Osteoblast (primary cell): ENCODE measurements at regions not wholly inside any gene's neighbourhood (a gene's known extent, or its start where the extent isn't known, plus 50 kb on each side); places are given as distances from the start of the nearest gene placed in this dataset.

ENCODE experiments used
- DNase-seq: peaks from one replicate; pipeline ENCODE4 v3.0.0; 2011; ENCODE audit warnings: low spot score, mixed read lengths; ENCODE audit not compliant: insufficient read length; ENCODE audit errors: missing footprints
- H2AFZ ChIP-seq: 2 replicates; pipeline ENCODE4 v1.6.0; 2011; ENCODE audit warnings: mild to moderate bottlenecking, low read length
- H3K27ac ChIP-seq: 2 replicates; pipeline ENCODE4 v1.5.1; 2011; ENCODE audit warnings: mild to moderate bottlenecking, low read depth, low read length, moderate library complexity
- H3K27me3 ChIP-seq: 2 replicates; pipeline ENCODE4 v1.6.0; 2012; ENCODE audit warnings: mild to moderate bottlenecking, control low read depth, inconsistent platforms, low read length, moderate library complexity; ENCODE audit not compliant: insufficient read depth
- H3K36me3 ChIP-seq: 2 replicates; pipeline ENCODE4 v1.5.1; 2011; ENCODE audit warnings: mild to moderate bottlenecking, low read length, control low read depth, moderate library complexity; ENCODE audit not compliant: insufficient read depth
- H3K4me1 ChIP-seq: 2 replicates; pipeline ENCODE4 v1.5.1; 2011; ENCODE audit warnings: mild to moderate bottlenecking, low read length, control low read depth, moderate library complexity; ENCODE audit not compliant: insufficient read depth
- H3K4me2 ChIP-seq: 2 replicates; pipeline ENCODE4 v1.6.0; 2011; ENCODE audit warnings: mild to moderate bottlenecking, low read length; ENCODE audit not compliant: insufficient read depth
- H3K4me3 ChIP-seq: fragments of 200-600 bp; sonication (generic); 3 replicates; pipeline ENCODE4 v1.5.1; 2012; ENCODE audit warnings: mild to moderate bottlenecking, low read length, inconsistent platforms; ENCODE audit not compliant: insufficient read depth
- H3K79me2 ChIP-seq: 2 replicates; pipeline ENCODE4 v1.6.0; 2012; ENCODE audit warnings: mild to moderate bottlenecking, low read length, control low read depth, inconsistent platforms; ENCODE audit not compliant: insufficient read depth
- H3K9me3 ChIP-seq: 2 replicates; pipeline ENCODE4 v1.5.1; 2011; ENCODE audit warnings: low read depth, low read length, control low read depth
- H4K20me1 ChIP-seq: 2 replicates; pipeline ENCODE4 v1.6.0; 2012; ENCODE audit warnings: mild to moderate bottlenecking, low read length, control low read depth; ENCODE audit not compliant: insufficient read depth
- CTCF ChIP-seq: IDR thresholded peaks from 2 replicates; pipeline ENCODE4 v1.5.1; 2011; ENCODE audit warnings: mild to moderate bottlenecking, low read depth, low read length, moderate library complexity; ENCODE audit errors: extremely low read depth

GRCh38 chr6:134784336-134784735 is 165.6 kb downstream of the ALDH8A1 start:
- Histone ChIP-seq H3K9me3 (no peaks in the 10 kb centered on the region), H3K4me3 (no peak overlapping the region), H3K27ac (no peak overlapping the region), H3K36me3 (no peaks in the 10 kb centered on the region), H4K20me1 (no peaks in the 10 kb centered on the region), H3K4me2 (no peak overlapping the region), H3K4me1 (peaks cover 4% of the 10 kb centered on the region), H3K79me2 (no peaks in the 10 kb centered on the region), H2AFZ (no peak overlapping the region), H3K27me3 (no peaks in the 10 kb centered on the region)
- DNase-seq: no peak
- no peak for TF ChIP-seq CTCF

GRCh38 chr6:134778431-134778830 is 171.5 kb downstream of the ALDH8A1 start:
- H3K4me2 ChIP-seq: no peak overlapping the region
- no peaks in the 10 kb centered on the region for H4K20me1 ChIP-seq
- no peak overlapping the region for H3K4me3 ChIP-seq
- DNase-seq: no peak
- H3K4me1 ChIP-seq: peaks cover 10% of the 10 kb centered on the region
- H3K27ac ChIP-seq: no peak overlapping the region
- no peak for TF ChIP-seq CTCF
- no peaks in the 10 kb centered on the region for H3K79me2 ChIP-seq
- H3K9me3 ChIP-seq: no peaks in the 10 kb centered on the region
- H3K27me3 ChIP-seq: no peaks in the 10 kb centered on the region
- H2AFZ ChIP-seq: no peak overlapping the region
- H3K36me3 ChIP-seq: no peaks in the 10 kb centered on the region

- no peak overlapping the region for H3K4me3 ChIP-seq
- no peak for TF ChIP-seq CTCF
- H2AFZ ChIP-seq: no peak overlapping the region
- no peak overlapping the region for H3K27ac ChIP-seq
- H3K9me3 ChIP-seq: no peaks in the 10 kb centered on the region
- peaks cover 10% of the 10 kb centered on the region for H3K4me1 ChIP-seq
- H3K79me2 ChIP-seq: no peaks in the 10 kb centered on the region
- no peak overlapping the region for H3K4me2 ChIP-seq
- no peaks in the 10 kb centered on the region for H3K36me3 ChIP-seq
- DNase-seq: no peak
- no peaks in the 10 kb centered on the region for H4K20me1 ChIP-seq
- peaks cover 4% of the 10 kb centered on the region for H3K27me3 ChIP-seq
Observed at GRCh38 chr6:134774201-134774638, 175.7 kb downstream of the ALDH8A1 start.

- Histone ChIP-seq H3K36me3 (no peaks in the 10 kb centered on the region), H3K27ac (no peak overlapping the region), H3K4me1 (peaks cover 10% of the 10 kb centered on the region), H3K4me2 (no peak overlapping the region), H3K4me3 (no peak overlapping the region), H4K20me1 (no peaks in the 10 kb centered on the region), H2AFZ (no peak overlapping the region), H3K9me3 (no peaks in the 10 kb centered on the region), H3K27me3 (peaks cover 4% of the 10 kb centered on the region), H3K79me2 (no peaks in the 10 kb centered on the region)
- TF ChIP-seq CTCF: no peak
- DNase-seq: no peak
Observed at GRCh38 chr6:134772671-134773360, 177.1 kb downstream of the ALDH8A1 start.
